Activated T-helper 1 cell treated with anti-CD3 and anti-CD28 coated beads, Interleukin-12 subunit alpha, Interleukin-12 subunit beta, Interleukin-2, Interleukin-4 antibody, amounts not matched to agents 30 ng/mL and 10 ng/mL and 1 ng/mL, durations not matched to agents 14 hours and 24 hours and 36 hours (primary cell): ENCODE measurements at regions not wholly inside any gene's neighbourhood (a gene's known extent, or its start where the extent isn't known, plus 50 kb on each side); places are given as distances from the start of the nearest gene placed in this dataset.

Experiments used
- DNase-seq: peaks from one replicate; pipeline ENCODE4 v3.0.0; 2021; ENCODE audit warnings: low spot score
- H3K27ac Mint-ChIP-seq: one replicate; pipeline ENCODE4 v1.8.0; 2021; ENCODE audit warnings: mild to moderate bottlenecking, mixed read lengths
- H3K27me3 Mint-ChIP-seq: one replicate; pipeline ENCODE4 v1.8.0; 2022; ENCODE audit warnings: mild to moderate bottlenecking, moderate library complexity, mixed read lengths; ENCODE audit not compliant: insufficient read depth
- H3K36me3 Mint-ChIP-seq: one replicate; pipeline ENCODE4 v1.8.0; 2021; ENCODE audit warnings: low read depth, mixed read lengths
- H3K4me1 Mint-ChIP-seq: one replicate; pipeline ENCODE4 v1.8.0; 2021; ENCODE audit warnings: low read depth, mixed read lengths
- H3K4me3 Mint-ChIP-seq: one replicate; pipeline ENCODE4 v1.8.0; 2021; ENCODE audit warnings: mild to moderate bottlenecking, moderate library complexity, mixed read lengths
- H3K9me3 Mint-ChIP-seq: one replicate; pipeline ENCODE4 v1.8.0; 2021; ENCODE audit warnings: mixed read lengths
- intact Hi-C: fragments of 100-400 bp; cut with micrococcal nuclease; formaldehyde crosslinking; loops from one replicate; pipeline ENCODE4 v1.15.1; 2024

GRCh38 chr1:95701450-95702173 is 467.6 kb downstream of the RWDD3 start:
- H3K4me3 Mint-ChIP-seq: no peak overlapping the region
- H3K4me1 Mint-ChIP-seq: no peaks in the 10 kb centered on the region
- H3K27ac Mint-ChIP-seq: no peak overlapping the region
- no peak for DNase-seq
- H3K9me3 Mint-ChIP-seq: peaks cover 24% of the 10 kb centered on the region
- H3K27me3 Mint-ChIP-seq: no peaks in the 10 kb centered on the region
- H3K36me3 Mint-ChIP-seq: no peaks in the 10 kb centered on the region
- intact Hi-C loops: no loop called here

GRCh38 chr1:95703046-95703445 is 469.0 kb downstream of the RWDD3 start:
- Mint-ChIP-seq H3K27me3 (no peaks in the 10 kb centered on the region), H3K4me3 (no peak overlapping the region), H3K4me1 (no peaks in the 10 kb centered on the region), H3K36me3 (no peaks in the 10 kb centered on the region), H3K27ac (no peak overlapping the region), H3K9me3 (peaks cover 27% of the 10 kb centered on the region)
- intact Hi-C loops: no loop called here
- DNase-seq: no peak

GRCh38 chr1:95716097-95716496 is 482.1 kb downstream of the RWDD3 start:
- Mint-ChIP-seq H3K27me3 (no peaks in the 10 kb centered on the region), H3K4me1 (no peaks in the 10 kb centered on the region), H3K4me3 (no peak overlapping the region), H3K36me3 (no peaks in the 10 kb centered on the region), H3K27ac (no peak overlapping the region), H3K9me3 (peaks cover 4% of the 10 kb centered on the region)
- no peak for DNase-seq
- intact Hi-C loops: no loop called here

- no peaks in the 10 kb centered on the region for H3K27me3 Mint-ChIP-seq
- H3K4me1 Mint-ChIP-seq: no peaks in the 10 kb centered on the region
- H3K36me3 Mint-ChIP-seq: no peaks in the 10 kb centered on the region
- DNase-seq: no peak
- H3K9me3 Mint-ChIP-seq: peaks cover 4% of the 10 kb centered on the region
- intact Hi-C loops: no loop called here
- H3K4me3 Mint-ChIP-seq: no peak overlapping the region
- no peak overlapping the region for H3K27ac Mint-ChIP-seq
Observed at GRCh38 chr1:95716550-95716949, 482.5 kb downstream of the RWDD3 start.

DNA sequence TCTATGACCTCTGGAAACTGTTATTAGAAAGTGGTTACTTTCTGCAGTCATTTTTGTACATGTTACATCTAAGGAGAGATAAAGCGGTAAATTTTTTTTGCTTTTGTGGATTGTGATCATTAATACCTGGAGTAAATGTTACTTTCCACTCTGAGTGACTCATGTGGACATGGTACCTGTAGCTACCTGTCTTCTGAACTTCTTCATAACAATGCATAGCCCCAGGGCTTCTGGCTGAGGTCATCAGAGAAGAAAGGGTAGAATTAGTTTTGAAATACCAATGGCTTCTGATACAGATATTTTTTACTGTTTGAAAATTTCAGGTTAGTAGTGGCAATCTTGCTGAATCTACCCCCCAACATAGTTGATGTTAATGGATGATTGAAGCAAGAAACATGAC is 489.3 kb downstream of the RWDD3 start:
- H3K36me3 Mint-ChIP-seq: no peaks in the 10 kb centered on the region
- no peaks in the 10 kb centered on the region for H3K4me1 Mint-ChIP-seq
- no peak for DNase-seq
- H3K27me3 Mint-ChIP-seq: no peaks in the 10 kb centered on the region
- H3K4me3 Mint-ChIP-seq: no peak overlapping the region
- intact Hi-C loops: no loop called here
- H3K27ac Mint-ChIP-seq: no peak overlapping the region
- no peaks in the 10 kb centered on the region for H3K9me3 Mint-ChIP-seq

DNA sequence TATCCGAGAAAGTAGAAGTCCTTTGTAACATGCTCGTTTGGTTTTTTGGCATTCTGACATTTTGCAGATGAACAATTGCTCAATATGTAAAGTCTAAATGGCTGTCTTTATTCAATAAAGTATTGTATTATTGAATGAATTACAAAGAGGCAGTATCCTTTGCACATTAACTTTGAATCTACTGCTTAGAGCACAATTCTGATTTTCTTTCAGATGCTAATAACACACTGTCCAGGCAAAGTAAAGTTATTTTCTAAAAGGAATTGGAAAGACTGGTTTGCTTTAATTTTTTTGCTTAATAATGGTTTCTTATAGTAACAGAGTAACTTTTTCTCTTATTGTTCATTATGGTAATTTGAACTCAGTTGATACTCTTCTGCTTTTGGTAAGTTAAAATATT is 494.8 kb downstream of the RWDD3 start:
- no peaks in the 10 kb centered on the region for H3K27me3 Mint-ChIP-seq
- no peaks in the 10 kb centered on the region for H3K36me3 Mint-ChIP-seq
- intact Hi-C loops: no loop called here
- DNase-seq: no peak
- no peak overlapping the region for H3K4me3 Mint-ChIP-seq
- peaks cover 5% of the 10 kb centered on the region for H3K9me3 Mint-ChIP-seq
- H3K27ac Mint-ChIP-seq: no peak overlapping the region
- H3K4me1 Mint-ChIP-seq: no peaks in the 10 kb centered on the region

DNA sequence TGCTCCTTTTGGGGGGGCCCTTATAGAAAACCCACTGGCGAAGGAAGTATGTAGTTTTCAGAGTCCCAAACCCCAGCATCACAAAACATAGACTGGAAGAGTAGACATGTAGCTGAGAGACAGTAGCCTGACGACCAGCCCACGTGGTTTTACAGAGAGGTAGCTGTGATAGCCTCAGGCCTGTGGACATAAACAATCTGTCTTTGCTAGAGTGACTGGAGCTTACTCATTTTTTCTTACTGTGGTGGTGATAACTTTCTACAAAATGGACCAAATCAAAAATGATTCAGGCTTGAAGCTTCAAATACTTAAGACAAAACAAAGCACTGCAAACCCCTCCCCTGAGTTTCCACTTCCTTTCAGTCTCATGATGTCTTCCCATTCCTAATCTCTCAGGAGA is 497.0 kb downstream of the RWDD3 start:
- H3K27ac Mint-ChIP-seq: no peak overlapping the region
- H3K4me3 Mint-ChIP-seq: no peak overlapping the region
- no peak for DNase-seq
- H3K27me3 Mint-ChIP-seq: no peaks in the 10 kb centered on the region
- no peaks in the 10 kb centered on the region for H3K36me3 Mint-ChIP-seq
- no peaks in the 10 kb centered on the region for H3K4me1 Mint-ChIP-seq
- H3K9me3 Mint-ChIP-seq: peaks cover 5% of the 10 kb centered on the region
- intact Hi-C loops: no loop called here

DNA sequence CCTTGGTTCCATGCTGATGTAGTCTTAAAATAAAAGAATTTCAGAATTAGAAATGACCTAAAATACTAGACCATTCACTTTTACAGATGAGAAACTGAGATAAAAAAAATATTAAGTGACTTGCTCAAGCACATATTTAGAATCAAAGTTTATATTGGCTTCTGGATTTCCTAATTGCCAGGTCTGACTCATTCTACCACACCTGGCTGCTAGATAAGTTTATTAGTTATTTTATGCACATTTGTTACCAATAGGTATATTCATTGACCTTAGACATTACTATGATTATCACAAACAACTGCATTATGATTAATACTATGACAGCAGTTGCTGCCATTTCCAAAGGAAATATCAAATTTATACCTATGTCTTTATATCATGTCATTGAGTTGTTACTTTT is 497.5 kb downstream of the RWDD3 start:
- no peak for DNase-seq
- H3K4me3 Mint-ChIP-seq: no peak overlapping the region
- H3K36me3 Mint-ChIP-seq: no peaks in the 10 kb centered on the region
- no peaks in the 10 kb centered on the region for H3K4me1 Mint-ChIP-seq
- H3K27ac Mint-ChIP-seq: no peak overlapping the region
- intact Hi-C loops: no loop called here
- peaks cover 5% of the 10 kb centered on the region for H3K9me3 Mint-ChIP-seq
- H3K27me3 Mint-ChIP-seq: no peaks in the 10 kb centered on the region

DNA sequence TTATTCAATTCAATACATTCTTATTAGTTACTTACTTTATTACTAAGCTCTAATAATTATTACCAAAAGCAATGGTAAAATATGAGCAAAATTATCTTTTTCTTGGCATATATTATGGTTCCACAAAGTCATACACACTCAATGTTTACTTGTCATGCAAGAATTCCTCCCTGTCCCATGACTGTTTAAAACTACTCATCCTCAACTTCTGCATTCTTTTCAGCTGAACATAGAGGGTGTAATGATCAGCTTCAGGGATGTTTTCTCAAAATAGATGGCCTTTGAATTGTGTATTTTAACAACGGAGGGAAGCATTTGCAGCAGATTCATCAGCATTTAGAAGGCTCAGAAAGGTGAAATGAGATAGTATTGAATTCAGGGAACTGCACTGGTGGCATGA is 499.0 kb downstream of the RWDD3 start:
- no peaks in the 10 kb centered on the region for H3K36me3 Mint-ChIP-seq
- H3K4me1 Mint-ChIP-seq: no peaks in the 10 kb centered on the region
- no peak overlapping the region for H3K27ac Mint-ChIP-seq
- H3K27me3 Mint-ChIP-seq: no peaks in the 10 kb centered on the region
- H3K9me3 Mint-ChIP-seq: peaks cover 5% of the 10 kb centered on the region
- no peak overlapping the region for H3K4me3 Mint-ChIP-seq
- no peak for DNase-seq
- intact Hi-C loops: no loop called here

- no peaks in the 10 kb centered on the region for H3K27me3 Mint-ChIP-seq
- no peak overlapping the region for H3K4me3 Mint-ChIP-seq
- no peaks in the 10 kb centered on the region for H3K4me1 Mint-ChIP-seq
- no peak overlapping the region for H3K27ac Mint-ChIP-seq
- intact Hi-C loops: no loop called here
- no peaks in the 10 kb centered on the region for H3K36me3 Mint-ChIP-seq
- no peak for DNase-seq
- peaks cover 5% of the 10 kb centered on the region for H3K9me3 Mint-ChIP-seq
Observed at GRCh38 chr1:95733671-95734070, 499.7 kb downstream of the RWDD3 start.

GRCh38 chr1:95734560-95734959 is 500.6 kb downstream of the RWDD3 start:
- intact Hi-C loops: no loop called here
- H3K36me3 Mint-ChIP-seq: no peaks in the 10 kb centered on the region
- H3K4me3 Mint-ChIP-seq: no peak overlapping the region
- DNase-seq: no peak
- H3K9me3 Mint-ChIP-seq: peaks cover 5% of the 10 kb centered on the region
- no peaks in the 10 kb centered on the region for H3K27me3 Mint-ChIP-seq
- H3K27ac Mint-ChIP-seq: no peak overlapping the region
- H3K4me1 Mint-ChIP-seq: no peaks in the 10 kb centered on the region

- intact Hi-C loops: no loop called here
- H3K9me3 Mint-ChIP-seq: peaks cover 4% of the 10 kb centered on the region
- H3K4me1 Mint-ChIP-seq: no peaks in the 10 kb centered on the region
- no peak overlapping the region for H3K27ac Mint-ChIP-seq
- H3K36me3 Mint-ChIP-seq: no peaks in the 10 kb centered on the region
- DNase-seq: no peak
- H3K27me3 Mint-ChIP-seq: no peaks in the 10 kb centered on the region
- no peak overlapping the region for H3K4me3 Mint-ChIP-seq
Observed at GRCh38 chr1:95742591-95743089, 508.6 kb downstream of the RWDD3 start.

GRCh38 chr1:95744731-95745130 is 510.7 kb downstream of the RWDD3 start:
- H3K9me3 Mint-ChIP-seq: peaks cover 4% of the 10 kb centered on the region
- no peak for DNase-seq
- no peaks in the 10 kb centered on the region for H3K27me3 Mint-ChIP-seq
- no peak overlapping the region for H3K27ac Mint-ChIP-seq
- intact Hi-C loops: no loop called here
- no peaks in the 10 kb centered on the region for H3K4me1 Mint-ChIP-seq
- no peaks in the 10 kb centered on the region for H3K36me3 Mint-ChIP-seq
- no peak overlapping the region for H3K4me3 Mint-ChIP-seq
